GM18858 (cell line): ENCODE measurements at regions not wholly inside any gene's neighbourhood (a gene's known extent, or its start where the extent isn't known, plus 50 kb on each side); places are given as distances from the start of the nearest gene placed in this dataset.

Source experiments
- ATAC-seq: cut with Tn5 transposase; IDR thresholded peaks from one replicate; pipeline ENCODE4 v1.9.1; 2021; ENCODE audit not compliant: unreplicated experiment

- no peak for ATAC-seq
These were observed 50.3 kb upstream of the CXCL12 start for GRCh38 chr10:44435196-44435595.

- ATAC-seq = no peak
These were observed 51.3 kb upstream of the CXCL12 start for GRCh38 chr10:44436240-44436639.

- ATAC-seq = no peak
These were observed 53.1 kb upstream of the CXCL12 start for GRCh38 chr10:44437840-44438511.

GRCh38 chr10:44439239-44439957 is 54.5 kb upstream of the CXCL12 start:
- ATAC-seq = no peak

- no peak for ATAC-seq
These were observed 55.0 kb upstream of the CXCL12 start for GRCh38 chr10:44439958-44440244.

GRCh38 chr10:44457259-44457658 is 72.4 kb upstream of the CXCL12 start:
- no peak for ATAC-seq

GRCh38 chr10:44458671-44459413 is 73.9 kb upstream of the CXCL12 start:
- no peak for ATAC-seq

GRCh38 chr10:44459671-44460070 is 74.8 kb upstream of the CXCL12 start:
- no peak for ATAC-seq

- no peak for ATAC-seq
These were observed 75.5 kb upstream of the CXCL12 start for GRCh38 chr10:44460416-44460815.

GRCh38 chr10:44462338-44462914 is 77.5 kb upstream of the CXCL12 start:
- no peak for ATAC-seq

GRCh38 chr10:44463511-44464121 is 78.7 kb upstream of the CXCL12 start:
- no peak for ATAC-seq

GRCh38 chr10:44464503-44464902 is 79.6 kb upstream of the CXCL12 start:
- no peak for ATAC-seq

GRCh38 chr10:44465401-44466115 is 80.7 kb upstream of the CXCL12 start:
- no peak for ATAC-seq

GRCh38 chr10:44466236-44466635 is 81.3 kb upstream of the CXCL12 start:
- ATAC-seq = no peak

- no peak for ATAC-seq
These were observed 82.2 kb upstream of the CXCL12 start for GRCh38 chr10:44467090-44467489.

- no peak for ATAC-seq
These were observed 83.0 kb upstream of the CXCL12 start for GRCh38 chr10:44467900-44468299.

GRCh38 chr10:44468525-44468924 is 83.6 kb upstream of the CXCL12 start:
- ATAC-seq = no peak

- no peak for ATAC-seq
These were observed 84.1 kb upstream of the CXCL12 start for GRCh38 chr10:44468965-44469364.

GRCh38 chr10:44470784-44471183 is 85.9 kb upstream of the CXCL12 start:
- ATAC-seq = no peak

- no peak for ATAC-seq
These were observed 86.5 kb upstream of the CXCL12 start for GRCh38 chr10:44471410-44471809.

- ATAC-seq = no peak
These were observed 88.2 kb upstream of the CXCL12 start for GRCh38 chr10:44473146-44473545.
